GM12878 (cell line): ENCODE measurements at regions not wholly inside any gene's neighbourhood (a gene's known extent, or its start where the extent isn't known, plus 50 kb on each side); places are given as distances from the start of the nearest gene placed in this dataset.

Experiments used
- BMI1 ChIP-seq: fragments of 450-650 bp; IDR thresholded peaks from 2 replicates; pipeline ENCODE4 v1.6.1; 2016; ENCODE audit warnings: mild to moderate bottlenecking, moderate library complexity, borderline replicate concordance
- CBX3 ChIP-seq: fragments of 200-600 bp; sonication (generic); IDR thresholded peaks from 2 replicates; pipeline ENCODE4 v1.6.1; 2016; ENCODE audit warnings: low read depth, borderline replicate concordance
- CREM ChIP-seq: IDR thresholded peaks from 2 replicates; pipeline ENCODE4 v1.6.1; 2014; ENCODE audit warnings: antibody characterized with exemption, low read depth
- DPF2 ChIP-seq: fragments of 450-650 bp; IDR thresholded peaks from 2 replicates; pipeline ENCODE4 v1.6.1; 2017; ENCODE audit warnings: mild to moderate bottlenecking
- FOS ChIP-seq: IDR thresholded peaks from 3 replicates; pipeline ENCODE4 v1.6.1; 2011; ENCODE audit warnings: borderline replicate concordance; ENCODE audit not compliant: insufficient read length; ENCODE audit errors: extremely low read depth
- KLF5 ChIP-seq: fragments of 450-650 bp; IDR thresholded peaks from 2 replicates; pipeline ENCODE4 v1.6.1; 2014; ENCODE audit warnings: mild to moderate bottlenecking; ENCODE audit not compliant: partially characterized antibody
- LARP7 ChIP-seq: fragments of 450-650 bp; IDR thresholded peaks from 2 replicates; pipeline ENCODE4 v1.6.1; 2017; ENCODE audit warnings: mild to moderate bottlenecking
- POLR2A ChIP-seq: IDR thresholded peaks from 2 replicates; pipeline ENCODE4 v1.6.1; 2011; ENCODE audit warnings: low read depth, mild to moderate bottlenecking, low read length
- POU2F2 ChIP-seq: IDR thresholded peaks from 3 replicates; pipeline ENCODE4 v1.6.1; 2011; ENCODE audit warnings: low read depth, mild to moderate bottlenecking, low read length, borderline replicate concordance
- TAF1 ChIP-seq: IDR thresholded peaks from 2 replicates; pipeline ENCODE4 v1.6.1; 2011; ENCODE audit warnings: mild to moderate bottlenecking, low read depth, low read length, borderline replicate concordance
- YBX1 ChIP-seq: fragments of 450-650 bp; IDR thresholded peaks from 2 replicates; pipeline ENCODE4 v1.6.1; 2016; ENCODE audit warnings: antibody characterized with exemption
- ZBTB33 ChIP-seq: fragments of 450-650 bp; IDR thresholded peaks from 2 replicates; pipeline ENCODE4 v1.6.1; 2017; ENCODE audit warnings: mild to moderate bottlenecking
- ZNF384 ChIP-seq: IDR thresholded peaks from 2 replicates; pipeline ENCODE4 v1.6.1; 2012; ENCODE audit warnings: low read depth, mild to moderate bottlenecking, low read length, improper control_type of control experiment, borderline replicate concordance
- ZSCAN29 ChIP-seq: fragments of 450-650 bp; IDR thresholded peaks from 2 replicates; pipeline ENCODE4 v1.6.1; 2017; ENCODE audit warnings: mild to moderate bottlenecking, moderate library complexity
- TF ChIP-seq, protein P1 (sequence below): IDR thresholded peaks from 2 replicates; pipeline ENCODE4 v1.6.1; 2011; ENCODE audit warnings: borderline replicate concordance, low read depth, mild to moderate bottlenecking, moderate library complexity, mixed read lengths, low read length; ENCODE audit not compliant: insufficient read depth; ENCODE audit errors: extremely low read length
- TF ChIP-seq, protein P2 (sequence below): fragments of 450-650 bp; formaldehyde crosslinking; IDR thresholded peaks from 2 replicates; pipeline ENCODE4 v1.4.0; 2022; ENCODE audit warnings: mild to moderate bottlenecking, moderate library complexity
- TF ChIP-seq, protein P3 (sequence below): IDR thresholded peaks from 2 replicates; pipeline ENCODE4 v1.6.1; 2012; ENCODE audit warnings: low read depth, low read length, improper control_type of control experiment
- TF ChIP-seq, protein P4 (sequence below): IDR thresholded peaks from 2 replicates; pipeline ENCODE4 v1.6.1; 2011; ENCODE audit warnings: mild to moderate bottlenecking, low read depth, low read length, moderate library complexity; ENCODE audit not compliant: insufficient replicate concordance
- TF ChIP-seq, protein P5 (sequence below): fragments of 450-650 bp; formaldehyde crosslinking; IDR thresholded peaks from 2 replicates; pipeline ENCODE4 v1.5.0; 2022; ENCODE audit warnings: mild to moderate bottlenecking, missing genetic modification characterization

GRCh38 chr1:84077476-84078107 lies 66.5 kb upstream of the PRKACB start (continued):
- TF ChIP-seq POU2F2 (no peak), KLF5 (no peak), TAF1 (no peak; the same call in 1 of the 2 replicates), BMI1 (no peak), LARP7 (no peak), ZBTB33 (no peak), FOS (no peak), ZSCAN29 (no peak), ZNF384 (no peak), POLR2A (peak; percentile 84), CREM (0 out of 2 replicates have a peak, but pooled peaks have one; percentile 37), DPF2 (no peak), CBX3 (no peak), YBX1 (no peak)
- TF ChIP-seq, protein P1, sequence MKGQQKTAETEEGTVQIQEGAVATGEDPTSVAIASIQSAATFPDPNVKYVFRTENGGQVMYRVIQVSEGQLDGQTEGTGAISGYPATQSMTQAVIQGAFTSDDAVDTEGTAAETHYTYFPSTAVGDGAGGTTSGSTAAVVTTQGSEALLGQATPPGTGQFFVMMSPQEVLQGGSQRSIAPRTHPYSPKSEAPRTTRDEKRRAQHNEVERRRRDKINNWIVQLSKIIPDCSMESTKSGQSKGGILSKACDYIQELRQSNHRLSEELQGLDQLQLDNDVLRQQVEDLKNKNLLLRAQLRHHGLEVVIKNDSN: no peak
- TF ChIP-seq, protein P2, sequence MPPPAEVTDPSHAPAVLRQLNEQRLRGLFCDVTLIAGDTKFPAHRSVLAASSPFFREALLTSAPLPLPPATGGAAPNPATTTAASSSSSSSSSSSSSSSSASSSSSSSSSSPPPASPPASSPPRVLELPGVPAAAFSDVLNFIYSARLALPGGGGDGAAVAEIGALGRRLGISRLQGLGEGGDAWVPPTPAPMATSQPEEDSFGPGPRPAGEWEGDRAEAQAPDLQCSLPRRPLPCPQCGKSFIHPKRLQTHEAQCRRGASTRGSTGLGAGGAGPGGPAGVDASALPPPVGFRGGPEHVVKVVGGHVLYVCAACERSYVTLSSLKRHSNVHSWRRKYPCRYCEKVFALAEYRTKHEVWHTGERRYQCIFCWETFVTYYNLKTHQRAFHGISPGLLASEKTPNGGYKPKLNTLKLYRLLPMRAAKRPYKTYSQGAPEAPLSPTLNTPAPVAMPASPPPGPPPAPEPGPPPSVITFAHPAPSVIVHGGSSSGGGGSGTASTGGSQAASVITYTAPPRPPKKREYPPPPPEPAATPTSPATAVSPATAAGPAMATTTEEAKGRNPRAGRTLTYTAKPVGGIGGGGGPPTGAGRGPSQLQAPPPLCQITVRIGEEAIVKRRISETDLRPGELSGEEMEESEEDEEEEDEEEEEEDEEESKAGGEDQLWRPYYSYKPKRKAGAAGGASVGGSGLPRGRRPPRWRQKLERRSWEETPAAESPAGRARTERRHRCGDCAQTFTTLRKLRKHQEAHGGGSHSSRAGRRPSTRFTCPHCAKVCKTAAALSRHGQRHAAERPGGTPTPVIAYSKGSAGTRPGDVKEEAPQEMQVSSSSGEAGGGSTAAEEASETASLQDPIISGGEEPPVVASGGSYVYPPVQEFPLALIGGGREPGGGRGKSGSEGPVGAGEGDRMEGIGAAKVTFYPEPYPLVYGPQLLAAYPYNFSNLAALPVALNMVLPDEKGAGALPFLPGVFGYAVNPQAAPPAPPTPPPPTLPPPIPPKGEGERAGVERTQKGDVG (CRISPR knock-in tag): no peak
- TF ChIP-seq, protein P3, sequence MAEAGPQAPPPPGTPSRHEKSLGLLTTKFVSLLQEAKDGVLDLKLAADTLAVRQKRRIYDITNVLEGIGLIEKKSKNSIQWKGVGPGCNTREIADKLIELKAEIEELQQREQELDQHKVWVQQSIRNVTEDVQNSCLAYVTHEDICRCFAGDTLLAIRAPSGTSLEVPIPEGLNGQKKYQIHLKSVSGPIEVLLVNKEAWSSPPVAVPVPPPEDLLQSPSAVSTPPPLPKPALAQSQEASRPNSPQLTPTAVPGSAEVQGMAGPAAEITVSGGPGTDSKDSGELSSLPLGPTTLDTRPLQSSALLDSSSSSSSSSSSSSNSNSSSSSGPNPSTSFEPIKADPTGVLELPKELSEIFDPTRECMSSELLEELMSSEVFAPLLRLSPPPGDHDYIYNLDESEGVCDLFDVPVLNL: no peak
- TF ChIP-seq, protein P4, sequence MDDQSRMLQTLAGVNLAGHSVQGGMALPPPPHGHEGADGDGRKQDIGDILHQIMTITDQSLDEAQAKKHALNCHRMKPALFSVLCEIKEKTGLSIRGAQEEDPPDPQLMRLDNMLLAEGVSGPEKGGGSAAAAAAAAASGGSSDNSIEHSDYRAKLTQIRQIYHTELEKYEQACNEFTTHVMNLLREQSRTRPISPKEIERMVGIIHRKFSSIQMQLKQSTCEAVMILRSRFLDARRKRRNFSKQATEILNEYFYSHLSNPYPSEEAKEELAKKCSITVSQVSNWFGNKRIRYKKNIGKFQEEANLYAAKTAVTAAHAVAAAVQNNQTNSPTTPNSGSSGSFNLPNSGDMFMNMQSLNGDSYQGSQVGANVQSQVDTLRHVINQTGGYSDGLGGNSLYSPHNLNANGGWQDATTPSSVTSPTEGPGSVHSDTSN: no peak
- TF ChIP-seq, protein P5, sequence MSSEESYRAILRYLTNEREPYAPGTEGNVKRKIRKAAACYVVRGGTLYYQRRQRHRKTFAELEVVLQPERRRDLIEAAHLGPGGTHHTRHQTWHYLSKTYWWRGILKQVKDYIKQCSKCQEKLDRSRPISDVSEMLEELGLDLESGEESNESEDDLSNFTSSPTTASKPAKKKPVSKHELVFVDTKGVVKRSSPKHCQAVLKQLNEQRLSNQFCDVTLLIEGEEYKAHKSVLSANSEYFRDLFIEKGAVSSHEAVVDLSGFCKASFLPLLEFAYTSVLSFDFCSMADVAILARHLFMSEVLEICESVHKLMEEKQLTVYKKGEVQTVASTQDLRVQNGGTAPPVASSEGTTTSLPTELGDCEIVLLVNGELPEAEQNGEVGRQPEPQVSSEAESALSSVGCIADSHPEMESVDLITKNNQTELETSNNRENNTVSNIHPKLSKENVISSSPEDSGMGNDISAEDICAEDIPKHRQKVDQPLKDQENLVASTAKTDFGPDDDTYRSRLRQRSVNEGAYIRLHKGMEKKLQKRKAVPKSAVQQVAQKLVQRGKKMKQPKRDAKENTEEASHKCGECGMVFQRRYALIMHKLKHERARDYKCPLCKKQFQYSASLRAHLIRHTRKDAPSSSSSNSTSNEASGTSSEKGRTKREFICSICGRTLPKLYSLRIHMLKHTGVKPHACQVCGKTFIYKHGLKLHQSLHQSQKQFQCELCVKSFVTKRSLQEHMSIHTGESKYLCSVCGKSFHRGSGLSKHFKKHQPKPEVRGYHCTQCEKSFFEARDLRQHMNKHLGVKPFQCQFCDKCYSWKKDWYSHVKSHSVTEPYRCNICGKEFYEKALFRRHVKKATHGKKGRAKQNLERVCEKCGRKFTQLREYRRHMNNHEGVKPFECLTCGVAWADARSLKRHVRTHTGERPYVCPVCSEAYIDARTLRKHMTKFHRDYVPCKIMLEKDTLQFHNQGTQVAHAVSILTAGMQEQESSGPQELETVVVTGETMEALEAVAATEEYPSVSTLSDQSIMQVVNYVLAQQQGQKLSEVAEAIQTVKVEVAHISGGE (CRISPR knock-in tag): no peak
